Heart left ventricle (tissue), 13 donors: ENCODE measurements at regions not wholly inside any gene's neighbourhood (a gene's known extent, or its start where the extent isn't known, plus 50 kb on each side); places are given as distances from the start of the nearest gene placed in this dataset.

ENCODE experiments used
- CTCF ChIP-seq, 12 donors: fragments of 200-600 bp; sonication (generic) in 4 of 12; IDR thresholded peaks; one replicate each; pipeline versions ENCODE4 v1.5.0 to v1.8.0; 2018 to 2022; ENCODE audit warnings: antibody characterized with exemption in 12 of 12, mild to moderate bottlenecking in 5 of 12
- POLR2A ChIP-seq, 2 donors: fragments of 450-650 bp; IDR thresholded peaks; one replicate each; pipeline ENCODE4 v1.6.1; 2017; ENCODE audit warnings: antibody characterized with exemption in 2 of 2, mild to moderate bottlenecking in 2 of 2, moderate library complexity in 2 of 2
- donor health status: ischemic (EF 13 %, LVEDD 7.1; RV severe dilation, severe dysfunction).
- donor health status: DM: no; HTN: yes; CAD: no.
- donor health status: DM: no; HTN: no; CAD: no.
- donor health status: ischemic (EF 25% LVEDD 6.9; RV normal size, moderate dysfunction).
- donor health status: ischemic (EF 25% LVEDD 5.7; RV mildly dilated, moderate dysfunction).
- donor health status: ischemic (EF 35%, LVEDD 5.7; RV mildly dilated, moderate dysfunction).
- donor health status: nonischemic (EF 11% LVEDD 7.7; RV severe dilation, severe dysfunction).
- donor health status: DM: yes; HTN: yes; CAD: no.
- donor health status: PGD.
- donor health status: ischemic (EF 29% LVEDD 5.4; RV normal size, mild dysfunction).
- donor health status: nonischemic (EF 23%, LVEDD 6.1; RV moderate dilation, normal function).

GRCh38 chr5:29800752-29801151 is 1392.7 kb upstream of the CDH6 start:
- TF ChIP-seq CTCF (IDR thresholded peaks at IDR 0.05): no peak
- TF ChIP-seq POLR2A (IDR thresholded peaks at IDR 0.05): no peak
